HEK293 (cell line): ENCODE measurements at regions not wholly inside any gene's neighbourhood (a gene's known extent, or its start where the extent isn't known, plus 50 kb on each side); places are given as distances from the start of the nearest gene placed in this dataset.

Source experiments
- CTCF ChIP-seq: fragments of 450-650 bp; formaldehyde crosslinking; IDR thresholded peaks from 2 replicates; pipeline ENCODE4 v1.5.1; 2016; ENCODE audit warnings: missing biosample characterization, missing genetic modification characterization
- GFI1B ChIP-seq: fragments of 450-650 bp; formaldehyde crosslinking; IDR thresholded peaks from 2 replicates; pipeline ENCODE4 v1.5.1; 2016; ENCODE audit warnings: missing biosample characterization, missing genetic modification characterization
- YY1 ChIP-seq: fragments of 450-650 bp; formaldehyde crosslinking; IDR thresholded peaks from 2 replicates; pipeline ENCODE4 v1.5.1; 2018; ENCODE audit warnings: missing biosample characterization, missing genetic modification characterization
- ZBTB44 ChIP-seq: fragments of 450-650 bp; IDR thresholded peaks from 2 replicates; pipeline ENCODE4 v1.5.1; 2018; ENCODE audit warnings: missing biosample characterization, mild to moderate bottlenecking, missing genetic modification characterization
- ZIC2 ChIP-seq: fragments of 450-650 bp; formaldehyde crosslinking; IDR thresholded peaks from 2 replicates; pipeline ENCODE4 v1.5.1; 2016; ENCODE audit warnings: missing biosample characterization, missing genetic modification characterization
- ZNF24 ChIP-seq: fragments of 450-650 bp; formaldehyde crosslinking; IDR thresholded peaks from 2 replicates; pipeline ENCODE4 v1.5.1; 2016; ENCODE audit warnings: missing biosample characterization, missing genetic modification characterization
- ZNF398 ChIP-seq: fragments of 450-650 bp; formaldehyde crosslinking; IDR thresholded peaks from 2 replicates; pipeline ENCODE4 v1.5.1; 2017; ENCODE audit warnings: missing biosample characterization, missing genetic modification characterization

GRCh38 chr4:173642509-173642908 is 112.5 kb upstream of the HAND2 start:
- TF ChIP-seq ZBTB44 (tag by site-specific recombination) = no peak
- no peak for TF ChIP-seq ZNF24 (tag by site-specific recombination)
- TF ChIP-seq CTCF (tag by site-specific recombination) = no peak
- TF ChIP-seq ZIC2 (tag by site-specific recombination) = no peak
- peak; percentile 51; the same call in 1 of the 2 replicates for TF ChIP-seq ZNF398 (tag by site-specific recombination)
- no peak for TF ChIP-seq GFI1B
- TF ChIP-seq YY1 (tag by site-specific recombination) = no peak
